IMR-90 (cell line): ENCODE measurements at regions not wholly inside any gene's neighbourhood (a gene's known extent, or its start where the extent isn't known, plus 50 kb on each side); places are given as distances from the start of the nearest gene placed in this dataset.

ENCODE experiments used
- ATAC-seq: fragments of 200-7000 bp; cut with Tn5 transposase; 2 replicates; pipeline ENCODE4 v1.9.1; 2020; ENCODE audit warnings: low read depth, mild to moderate bottlenecking, moderate library complexity
- BruUV-seq: library from RNA; stranded (reverse); fragments of 400-500 nt; replicated peaks from 2 replicates; lab custom pipeline; 2021; lab: Mats Ljungman, UMichigan
- CTCF ChIA-PET: fragments of 300-600 bp; formaldehyde crosslinking; extraction: SDS; loops from one replicate; lab custom pipeline; 2021; ENCODE audit warnings: antibody characterized with exemption; lab: Yijun Ruan, JAX
- POLR2A ChIA-PET: fragments of 300-600 bp; sonication (Branson Sonifier 250); formaldehyde crosslinking; loops from one replicate; lab custom pipeline; 2022; ENCODE audit warnings: antibody characterized with exemption; ENCODE audit not compliant: unreplicated experiment; lab: Charles Lee
- DNase-seq: peaks from one replicate; pipeline ENCODE4 v3.0.0; 2013
- H2AFZ ChIP-seq: replicated peaks from 2 replicates; pipeline ENCODE3; 2013; ENCODE audit warnings: low read length, mild to moderate bottlenecking; ENCODE audit not compliant: poor library complexity
- H2AK5ac ChIP-seq: 2 replicates; pipeline ENCODE4 v1.6.1; 2013; ENCODE audit warnings: low read depth, low read length, inconsistent platforms
- H2AK9ac ChIP-seq: replicated peaks from 2 replicates; pipeline ENCODE3; 2013; ENCODE audit warnings: mild to moderate bottlenecking, low read depth, low read length, moderate library complexity; ENCODE audit not compliant: poor library complexity
- H2BK120ac ChIP-seq: 2 replicates; pipeline ENCODE4 v1.6.1; 2013; ENCODE audit warnings: low read depth, low read length, inconsistent platforms
- H2BK15ac ChIP-seq: 3 replicates; pipeline ENCODE4 v1.6.1; 2013; ENCODE audit warnings: low read depth, low read length, inconsistent platforms
- H2BK20ac ChIP-seq: 2 replicates; pipeline ENCODE4 v1.6.1; 2013; ENCODE audit warnings: low read depth, mild to moderate bottlenecking, inconsistent platforms, low read length, moderate library complexity
- H2BK5ac ChIP-seq: 2 replicates; pipeline ENCODE4 v1.6.1; 2013; ENCODE audit warnings: mild to moderate bottlenecking, low read depth, low read length, inconsistent platforms; ENCODE audit not compliant: poor library complexity, severe bottlenecking
- H3K14ac ChIP-seq: replicated peaks from 2 replicates; pipeline ENCODE4 v1.6.1; 2013; ENCODE audit warnings: low read depth, low read length, inconsistent platforms
- H3K18ac ChIP-seq: 2 replicates; pipeline ENCODE4 v1.6.1; 2013; ENCODE audit warnings: low read depth, low read length, control low read depth
- H3K23ac ChIP-seq: 2 replicates; pipeline ENCODE4 v1.6.1; 2013; ENCODE audit warnings: low read depth, low read length, inconsistent platforms
- H3K27ac ChIP-seq: 2 replicates; pipeline ENCODE4 v1.5.1; 2013; ENCODE audit warnings: mild to moderate bottlenecking, control low read depth, low read length; ENCODE audit not compliant: insufficient read depth
- H3K27me3 ChIP-seq: 2 replicates; pipeline ENCODE4 v1.6.1; 2013; ENCODE audit warnings: low read length; ENCODE audit not compliant: control insufficient read depth, insufficient read depth
- H3K36me3 ChIP-seq: 2 replicates; pipeline ENCODE4 v1.6.1; 2013; ENCODE audit warnings: low read length, mixed read lengths; ENCODE audit not compliant: control insufficient read depth, insufficient read depth
- H3K4ac ChIP-seq: 2 replicates; pipeline ENCODE4 v1.6.1; 2013; ENCODE audit warnings: low read depth, low read length, inconsistent platforms
- H3K4me1 ChIP-seq: 2 replicates; pipeline ENCODE4 v1.6.1; 2013; ENCODE audit warnings: low read length, mixed read lengths; ENCODE audit not compliant: control insufficient read depth, insufficient read depth
- H3K4me2 ChIP-seq: 2 replicates; pipeline ENCODE4 v1.6.1; 2013; ENCODE audit warnings: low read depth, mild to moderate bottlenecking, control low read depth, low read length, moderate library complexity
- H3K4me3 ChIP-seq: 2 replicates; pipeline ENCODE4 v1.5.1; 2013; ENCODE audit warnings: low read depth, mild to moderate bottlenecking, control low read depth, low read length, moderate library complexity; ENCODE audit not compliant: insufficient read depth
- H3K56ac ChIP-seq: 2 replicates; pipeline ENCODE4 v1.6.1; 2013; ENCODE audit warnings: low read length, inconsistent platforms; ENCODE audit not compliant: insufficient read depth; ENCODE audit errors: extremely low read depth
- H3K79me1 ChIP-seq, 2 experiments: 2 replicates each; pipeline ENCODE4 v1.6.1; 2013; ENCODE audit warnings: low read length in 2 of 2, inconsistent platforms in 1 of 2, low read depth in 1 of 2
- H3K9ac ChIP-seq: 2 replicates; pipeline ENCODE4 v1.6.1; 2013; ENCODE audit warnings: low read depth, low read length, control low read depth
- H3K9me1 ChIP-seq: 2 replicates; pipeline ENCODE4 v1.6.1; 2013; ENCODE audit warnings: low read length, inconsistent platforms; ENCODE audit not compliant: insufficient read depth
- H3K9me3 ChIP-seq: 2 replicates; pipeline ENCODE4 v1.6.1; 2013; ENCODE audit warnings: low read length; ENCODE audit not compliant: control insufficient read depth, insufficient read depth
- H4K20me1 ChIP-seq: 2 replicates; pipeline ENCODE4 v1.6.1; 2013; ENCODE audit warnings: low read length, inconsistent platforms; ENCODE audit not compliant: insufficient read depth
- H4K5ac ChIP-seq: 2 replicates; pipeline ENCODE4 v1.6.1; 2013; ENCODE audit warnings: mild to moderate bottlenecking, low read depth, low read length, control low read depth
- H4K8ac ChIP-seq, 2 experiments: 2 replicates each; pipeline ENCODE4 v1.6.1; 2013; ENCODE audit warnings: low read depth in 2 of 2, low read length in 2 of 2, control low read depth in 1 of 2, inconsistent platforms in 1 of 2
- H4K91ac ChIP-seq: 2 replicates; pipeline ENCODE4 v1.6.1; 2013; ENCODE audit warnings: low read depth, low read length, inconsistent platforms; ENCODE audit not compliant: insufficient read depth
- BHLHE40 ChIP-seq: fragments of 150-350 bp; IDR thresholded peaks from 2 replicates; pipeline ENCODE4 v1.6.1; 2016; ENCODE audit warnings: mild to moderate bottlenecking, low read depth, low read length
- CEBPB ChIP-seq: IDR thresholded peaks from 2 replicates; pipeline ENCODE4 v1.6.1; 2012; ENCODE audit warnings: low read depth, low read length, improper control_type of control experiment
- ELK1 ChIP-seq: fragments of 150-350 bp; IDR thresholded peaks from 2 replicates; pipeline ENCODE4 v1.6.1; 2016; ENCODE audit warnings: low read depth, mild to moderate bottlenecking, low read length, moderate library complexity, borderline replicate concordance
- FOS ChIP-seq: fragments of 150-350 bp; IDR thresholded peaks from 2 replicates; pipeline ENCODE4 v1.6.1; 2016; ENCODE audit warnings: low read depth, low read length
- MAZ ChIP-seq: IDR thresholded peaks from 2 replicates; pipeline ENCODE4 v1.6.1; 2012; ENCODE audit warnings: low read depth, mild to moderate bottlenecking, low read length, improper control_type of control experiment, moderate library complexity, borderline replicate concordance
- POLR2A ChIP-seq: IDR thresholded peaks from 2 replicates; pipeline ENCODE4 v1.6.1; 2012; ENCODE audit warnings: mild to moderate bottlenecking, low read depth, low read length
- RAD21 ChIP-seq: IDR thresholded peaks from 2 replicates; pipeline ENCODE4 v1.6.1; 2012; ENCODE audit warnings: low read length, improper control_type of control experiment
- RCOR1 ChIP-seq: IDR thresholded peaks from 2 replicates; pipeline ENCODE4 v1.6.1; 2012; ENCODE audit warnings: mild to moderate bottlenecking, low read length, improper control_type of control experiment; ENCODE audit not compliant: insufficient replicate concordance
- RFX5 ChIP-seq: IDR thresholded peaks from 2 replicates; pipeline ENCODE4 v1.8.0; 2012; ENCODE audit warnings: low read depth, mild to moderate bottlenecking, low read length, moderate library complexity
- WGBS, 2 experiments: methylation state at CpG; one replicate each; pipeline versions ENCODE4 v1.1.5 to v1.1.7; 2013; ENCODE audit warnings: missing lambda C conversion rate in 2 of 2; ENCODE audit not compliant: insufficient read length in 1 of 2; ENCODE audit errors: extremely low coverage in 2 of 2; 5-methylcytosine and 5-hydroxymethylcytosine counted together
- dilution Hi-C: fragments of 300-500 bp; cut with HindIII; formaldehyde crosslinking; loops from one replicate; pipeline ENCODE4 v1.14.3; 2018; ENCODE audit warnings: low sequenced_read_pairs; ENCODE audit not compliant: unreplicated experiment
- in situ Hi-C: fragments of 300-500 bp; cut with MboI; formaldehyde crosslinking; loops from 3 replicates; pipeline ENCODE4 v1.14.3; 2019; ENCODE audit warnings: low sequenced_read_pairs, inconsistent platforms, mixed read lengths
- intact Hi-C: fragments of 100-400 bp; cut with micrococcal nuclease; formaldehyde crosslinking; loops from 2 replicates; pipeline ENCODE4 v1.10.0; 2022
- TF ChIP-seq, protein P1 (sequence below): conservative IDR thresholded peaks from 2 replicates; pipeline ENCODE4 v1.5.1; 2012; ENCODE audit warnings: mild to moderate bottlenecking, low read depth, low read length, improper control_type of control experiment

DNA sequence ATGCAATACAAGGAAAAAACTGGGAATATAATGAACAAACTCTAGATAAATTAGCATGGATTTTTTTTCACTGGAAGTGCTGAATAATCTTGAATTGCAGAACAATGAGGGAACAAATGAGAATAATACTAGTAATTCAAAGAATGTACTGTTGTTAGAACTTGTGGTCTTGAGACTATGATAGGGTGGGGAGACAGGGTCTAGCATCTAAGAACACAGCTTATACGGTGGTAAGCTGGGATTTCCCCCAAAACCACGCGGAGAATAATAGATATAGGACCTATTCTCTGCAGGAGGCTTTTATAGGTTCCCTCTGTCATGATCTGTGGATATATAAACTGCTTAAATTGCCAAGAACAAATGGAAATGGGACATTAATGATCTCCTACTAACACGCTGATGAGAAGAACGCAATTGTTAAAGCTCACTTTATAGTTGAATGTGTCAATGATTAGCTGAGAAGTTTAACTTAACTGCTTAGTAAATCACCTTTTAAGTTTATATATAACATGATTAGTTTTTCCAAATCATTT is 692.3 kb downstream of the ZPLD1 start:
- ChIA-PET CTCF (no interaction called here), POLR2A (no interaction called here)
- no peak overlapping the region for H3K4ac ChIP-seq
- H2AK5ac ChIP-seq = no peak overlapping the region
- no peak overlapping the region for H2BK20ac ChIP-seq
- H2AK9ac ChIP-seq = no peak overlapping the region
- no peaks in the 10 kb centered on the region for H3K27me3 ChIP-seq
- no peaks in the 10 kb centered on the region for H3K9me3 ChIP-seq
- no peak overlapping the region for H3K4me3 ChIP-seq
- H3K23ac ChIP-seq = no peak overlapping the region
- no peak overlapping the region for H2AFZ ChIP-seq
- no peak overlapping the region for H3K9ac ChIP-seq
- ATAC-seq (no peak), DNase-seq (no peak)
- H3K27ac ChIP-seq = no peak overlapping the region
- H4K5ac ChIP-seq = no peak overlapping the region
- H3K4me2 ChIP-seq = no peak overlapping the region
- no peaks in the 10 kb centered on the region for H3K79me1 ChIP-seq
- in situ Hi-C loops (no loop called here), intact Hi-C loops (no loop called here), dilution Hi-C loops (no loop called here)
- no peak overlapping the region for H3K18ac ChIP-seq
- H2BK15ac ChIP-seq = no peak overlapping the region
- H3K56ac ChIP-seq = no peak overlapping the region
- H4K8ac ChIP-seq = no peak overlapping the region
- BruUV-seq = no TSS peak
- H3K36me3 ChIP-seq = no peaks in the 10 kb centered on the region
- H2BK120ac ChIP-seq = no peak overlapping the region
- no peak for TF ChIP-seq RFX5
- TF ChIP-seq POLR2A = no peak
- TF ChIP-seq RAD21 = no peak
- TF ChIP-seq RCOR1 = no peak
- TF ChIP-seq, protein P1, sequence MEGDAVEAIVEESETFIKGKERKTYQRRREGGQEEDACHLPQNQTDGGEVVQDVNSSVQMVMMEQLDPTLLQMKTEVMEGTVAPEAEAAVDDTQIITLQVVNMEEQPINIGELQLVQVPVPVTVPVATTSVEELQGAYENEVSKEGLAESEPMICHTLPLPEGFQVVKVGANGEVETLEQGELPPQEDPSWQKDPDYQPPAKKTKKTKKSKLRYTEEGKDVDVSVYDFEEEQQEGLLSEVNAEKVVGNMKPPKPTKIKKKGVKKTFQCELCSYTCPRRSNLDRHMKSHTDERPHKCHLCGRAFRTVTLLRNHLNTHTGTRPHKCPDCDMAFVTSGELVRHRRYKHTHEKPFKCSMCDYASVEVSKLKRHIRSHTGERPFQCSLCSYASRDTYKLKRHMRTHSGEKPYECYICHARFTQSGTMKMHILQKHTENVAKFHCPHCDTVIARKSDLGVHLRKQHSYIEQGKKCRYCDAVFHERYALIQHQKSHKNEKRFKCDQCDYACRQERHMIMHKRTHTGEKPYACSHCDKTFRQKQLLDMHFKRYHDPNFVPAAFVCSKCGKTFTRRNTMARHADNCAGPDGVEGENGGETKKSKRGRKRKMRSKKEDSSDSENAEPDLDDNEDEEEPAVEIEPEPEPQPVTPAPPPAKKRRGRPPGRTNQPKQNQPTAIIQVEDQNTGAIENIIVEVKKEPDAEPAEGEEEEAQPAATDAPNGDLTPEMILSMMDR = no peak
- no peak for TF ChIP-seq ELK1
- no peak for TF ChIP-seq BHLHE40
- TF ChIP-seq MAZ = no peak
- no peak for TF ChIP-seq CEBPB
- TF ChIP-seq FOS = no peak
- no peaks in the 10 kb centered on the region for H4K20me1 ChIP-seq
- no CpG with 5 or more reads among the region's 5 CpGs for WGBS, 2 experiments
- no peak overlapping the region for H2BK5ac ChIP-seq
- H3K4me1 ChIP-seq = no peaks in the 10 kb centered on the region
- no peak overlapping the region for H3K14ac ChIP-seq
- no peak overlapping the region for H4K91ac ChIP-seq
- no peaks in the 10 kb centered on the region for H3K9me1 ChIP-seq
